Keratinocyte (primary cell): ENCODE measurements at regions not wholly inside any gene's neighbourhood (a gene's known extent, or its start where the extent isn't known, plus 50 kb on each side); places are given as distances from the start of the nearest gene placed in this dataset.

ENCODE experiments used
- DNase-seq: peaks from one replicate; pipeline ENCODE4 v3.0.0-alpha.2; 2011; ENCODE audit warnings: low read depth, missing footprints, low spot score
- FAIRE-seq: peaks from 2 replicates; lab custom pipeline; 2011; peaks lifted over from hg19 to GRCh38; lab: Jason Lieb, UNC
- H2AFZ ChIP-seq: 2 replicates; pipeline ENCODE4 v1.6.0; 2012; ENCODE audit warnings: low read length, control low read depth, inconsistent platforms; ENCODE audit not compliant: control insufficient read depth
- H3K27ac ChIP-seq: 2 replicates; pipeline ENCODE4 v1.5.1; 2011; ENCODE audit warnings: low read length; ENCODE audit not compliant: control insufficient read depth, insufficient read depth
- H3K27me3 ChIP-seq: 3 replicates; pipeline ENCODE4 v1.6.0; 2011; ENCODE audit warnings: low read length; ENCODE audit not compliant: control insufficient read depth, insufficient read depth; ENCODE audit errors: extremely low read depth
- H3K36me3 ChIP-seq, 2 experiments: 2 replicates in 1 of 2; 3 replicates in 1 of 2; pipeline ENCODE4 v1.5.1; 2011; ENCODE audit warnings: low read length in 2 of 2, mild to moderate bottlenecking in 1 of 2; ENCODE audit not compliant: control insufficient read depth in 2 of 2, insufficient read depth in 2 of 2; ENCODE audit errors: extremely low read depth in 1 of 2
- H3K4me1 ChIP-seq: 3 replicates; pipeline ENCODE4 v1.5.1; 2011; ENCODE audit warnings: low read length; ENCODE audit not compliant: control insufficient read depth, insufficient read depth; ENCODE audit errors: extremely low read depth
- H3K4me2 ChIP-seq: 3 replicates; pipeline ENCODE4 v1.6.0; 2011; ENCODE audit warnings: low read depth, low read length; ENCODE audit not compliant: control insufficient read depth, insufficient read depth; ENCODE audit errors: extremely low read depth
- H3K4me3 ChIP-seq, 3 experiments: fragments of 200-600 bp in 1 of 3; sonication (generic) in 1 of 3; 2 replicates in 2 of 3; 3 replicates in 1 of 3; pipeline ENCODE4 v1.5.1; 2011 to 2016; ENCODE audit warnings: low read length in 3 of 3, mild to moderate bottlenecking in 3 of 3, control low read depth in 2 of 3, inconsistent platforms in 1 of 3, low read depth in 1 of 3, mixed read lengths in 1 of 3, mixed run types in 1 of 3, moderate library complexity in 1 of 3; ENCODE audit not compliant: control insufficient read depth in 2 of 3, insufficient read depth in 2 of 3; ENCODE audit errors: extremely low read depth in 1 of 3
- H3K79me2 ChIP-seq: 2 replicates; pipeline ENCODE4 v1.6.0; 2012; ENCODE audit warnings: low read length; ENCODE audit not compliant: control insufficient read depth, insufficient read depth
- H3K9ac ChIP-seq: 3 replicates; pipeline ENCODE4 v1.6.0; 2011; ENCODE audit warnings: low read length; ENCODE audit not compliant: control insufficient read depth, insufficient read depth; ENCODE audit errors: extremely low read depth
- H3K9me1 ChIP-seq: 3 replicates; pipeline ENCODE4 v1.6.0; 2011; ENCODE audit warnings: low read length; ENCODE audit not compliant: control insufficient read depth, insufficient read depth; ENCODE audit errors: extremely low read depth
- H3K9me3 ChIP-seq: 2 replicates; pipeline ENCODE4 v1.5.1; 2012; ENCODE audit warnings: low read depth, low read length; ENCODE audit not compliant: control insufficient read depth
- H4K20me1 ChIP-seq: 3 replicates; pipeline ENCODE4 v1.6.0; 2011; ENCODE audit warnings: low read length; ENCODE audit not compliant: control insufficient read depth, insufficient read depth; ENCODE audit errors: extremely low read depth
- CTCF ChIP-seq, 3 experiments: IDR thresholded peaks in 1 of 3; conservative IDR thresholded peaks in 1 of 3; optimal IDR thresholded peaks in 1 of 3; 2 replicates in 2 of 3; 3 replicates in 1 of 3; pipeline versions ENCODE3 to v1.5.1; 2011; ENCODE audit warnings: low read length in 3 of 3, mild to moderate bottlenecking in 3 of 3, moderate library complexity in 2 of 3, control low read depth in 1 of 3, inconsistent platforms in 1 of 3; ENCODE audit not compliant: insufficient read depth in 2 of 3; ENCODE audit errors: extremely low read depth in 1 of 3
- EZH2 ChIP-seq: IDR thresholded peaks from one replicate; pipeline ENCODE4 v1.6.1; 2012; ENCODE audit warnings: inconsistent platforms, mild to moderate bottlenecking, low read length, moderate library complexity
- dilution Hi-C: fragments of 300-500 bp; cut with MboI; formaldehyde crosslinking; loops from one replicate; pipeline ENCODE4 v1.7.0; 2020; ENCODE audit warnings: low sequenced_read_pairs; ENCODE audit not compliant: extremely low pct_ligation_motif_present

- Histone ChIP-seq H3K9ac (no peak overlapping the region), H3K27ac (no peak overlapping the region), H3K79me2 (no peaks in the 10 kb centered on the region), H4K20me1 (no peaks in the 10 kb centered on the region), H3K4me1 (peaks cover 1% of the 10 kb centered on the region), H3K4me3 (no peak overlapping the region), H3K9me3 (no peaks in the 10 kb centered on the region), H3K27me3 (no peaks in the 10 kb centered on the region), H3K9me1 (peaks cover 2% of the 10 kb centered on the region), H3K4me2 (no peak overlapping the region), H3K36me3 (no peaks in the 10 kb centered on the region), H2AFZ (no peak overlapping the region)
- dilution Hi-C loops, result no loop called here
- FAIRE-seq, result no peak
- TF ChIP-seq CTCF (optimal IDR thresholded peaks at IDR 0.05 in 1 of 3, IDR thresholded peaks at IDR 0.05 in 1 of 3, conservative IDR thresholded peaks at IDR 0.05 in 1 of 3; ENCODE audit: extremely low read depth in 1 of 3, insufficient read depth in 2 of 3, low read length in 3 of 3), result no peak
- no peak for TF ChIP-seq EZH2
- DNase-seq, result no peak
Observed at GRCh38 chr7:115132096-115132495, 210.2 kb downstream of the MDFIC start.

- DNase-seq, result no peak
- Histone ChIP-seq H3K4me3 (no peak overlapping the region), H3K27me3 (no peaks in the 10 kb centered on the region), H3K36me3 (no peaks in the 10 kb centered on the region), H3K9me3 (no peaks in the 10 kb centered on the region), H3K9me1 (no peaks in the 10 kb centered on the region), H3K4me1 (no peaks in the 10 kb centered on the region), H3K4me2 (no peak overlapping the region), H4K20me1 (no peaks in the 10 kb centered on the region), H3K27ac (no peak overlapping the region), H2AFZ (no peak overlapping the region), H3K79me2 (no peaks in the 10 kb centered on the region), H3K9ac (no peak overlapping the region)
- dilution Hi-C loops, result no loop called here
- no peak for TF ChIP-seq EZH2
- TF ChIP-seq CTCF (optimal IDR thresholded peaks at IDR 0.05 in 1 of 3, IDR thresholded peaks at IDR 0.05 in 1 of 3, conservative IDR thresholded peaks at IDR 0.05 in 1 of 3; ENCODE audit: extremely low read depth in 1 of 3, insufficient read depth in 2 of 3, low read length in 3 of 3), result no peak
- FAIRE-seq, result no peak
Observed at GRCh38 chr7:115128154-115128553, 206.3 kb downstream of the MDFIC start.
